C4-2B (cell line): ENCODE measurements at regions not wholly inside any gene's neighbourhood (a gene's known extent, or its start where the extent isn't known, plus 50 kb on each side); places are given as distances from the start of the nearest gene placed in this dataset.

Source experiments
- H3K27ac ChIP-seq: fragments of 450-650 bp; 2 replicates; pipeline ENCODE4 v1.5.1; 2017
- ZFX ChIP-seq: fragments of 450-650 bp; IDR thresholded peaks from 2 replicates; pipeline ENCODE4 v1.6.1; 2017
- TF ChIP-seq, protein P1 (sequence below): fragments of 450-650 bp; conservative IDR thresholded peaks from 2 replicates; pipeline ENCODE4 v1.5.1; 2017; ENCODE audit warnings: mild to moderate bottlenecking

- no peak overlapping the region for H3K27ac ChIP-seq
- TF ChIP-seq, protein P1, sequence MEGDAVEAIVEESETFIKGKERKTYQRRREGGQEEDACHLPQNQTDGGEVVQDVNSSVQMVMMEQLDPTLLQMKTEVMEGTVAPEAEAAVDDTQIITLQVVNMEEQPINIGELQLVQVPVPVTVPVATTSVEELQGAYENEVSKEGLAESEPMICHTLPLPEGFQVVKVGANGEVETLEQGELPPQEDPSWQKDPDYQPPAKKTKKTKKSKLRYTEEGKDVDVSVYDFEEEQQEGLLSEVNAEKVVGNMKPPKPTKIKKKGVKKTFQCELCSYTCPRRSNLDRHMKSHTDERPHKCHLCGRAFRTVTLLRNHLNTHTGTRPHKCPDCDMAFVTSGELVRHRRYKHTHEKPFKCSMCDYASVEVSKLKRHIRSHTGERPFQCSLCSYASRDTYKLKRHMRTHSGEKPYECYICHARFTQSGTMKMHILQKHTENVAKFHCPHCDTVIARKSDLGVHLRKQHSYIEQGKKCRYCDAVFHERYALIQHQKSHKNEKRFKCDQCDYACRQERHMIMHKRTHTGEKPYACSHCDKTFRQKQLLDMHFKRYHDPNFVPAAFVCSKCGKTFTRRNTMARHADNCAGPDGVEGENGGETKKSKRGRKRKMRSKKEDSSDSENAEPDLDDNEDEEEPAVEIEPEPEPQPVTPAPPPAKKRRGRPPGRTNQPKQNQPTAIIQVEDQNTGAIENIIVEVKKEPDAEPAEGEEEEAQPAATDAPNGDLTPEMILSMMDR, result peak; percentile 26
- TF ChIP-seq ZFX, result no peak
These were observed 163.9 kb downstream of the DCLK3 start for GRCh38 chr3:36600404-36600803.
